ENCODE measurements at regions not wholly inside any gene's neighbourhood (a gene's known extent, or its start where the extent isn't known, plus 50 kb on each side); places are given as distances from the start of the nearest gene placed in this dataset.

DNA sequence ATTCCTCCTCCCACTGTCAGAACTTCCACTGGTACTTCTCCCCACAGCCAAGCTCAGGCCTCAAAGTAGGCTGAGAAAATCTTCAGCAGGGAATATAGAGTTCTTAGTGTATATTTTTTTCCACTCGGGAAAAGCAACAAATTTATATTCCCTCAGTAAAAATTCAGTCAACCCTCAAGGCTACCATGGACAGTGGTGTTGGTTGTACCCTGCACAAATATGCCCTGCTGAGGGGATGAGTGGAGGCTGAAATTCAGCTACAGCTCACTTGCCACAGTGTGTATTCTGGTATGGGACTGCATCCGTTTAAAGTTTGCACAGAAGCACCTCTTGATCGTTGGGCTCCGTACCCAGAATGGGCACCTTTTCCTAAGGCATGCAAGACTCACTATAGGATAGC lies 90.8 kb upstream of the LGALSL start:
- DNase-seq (ENCODE audit: low read depth), result no peak
- H3K4me3 ChIP-seq (ENCODE audit: low read depth, low read length), result no peak overlapping the region
- TF ChIP-seq, protein P1, sequence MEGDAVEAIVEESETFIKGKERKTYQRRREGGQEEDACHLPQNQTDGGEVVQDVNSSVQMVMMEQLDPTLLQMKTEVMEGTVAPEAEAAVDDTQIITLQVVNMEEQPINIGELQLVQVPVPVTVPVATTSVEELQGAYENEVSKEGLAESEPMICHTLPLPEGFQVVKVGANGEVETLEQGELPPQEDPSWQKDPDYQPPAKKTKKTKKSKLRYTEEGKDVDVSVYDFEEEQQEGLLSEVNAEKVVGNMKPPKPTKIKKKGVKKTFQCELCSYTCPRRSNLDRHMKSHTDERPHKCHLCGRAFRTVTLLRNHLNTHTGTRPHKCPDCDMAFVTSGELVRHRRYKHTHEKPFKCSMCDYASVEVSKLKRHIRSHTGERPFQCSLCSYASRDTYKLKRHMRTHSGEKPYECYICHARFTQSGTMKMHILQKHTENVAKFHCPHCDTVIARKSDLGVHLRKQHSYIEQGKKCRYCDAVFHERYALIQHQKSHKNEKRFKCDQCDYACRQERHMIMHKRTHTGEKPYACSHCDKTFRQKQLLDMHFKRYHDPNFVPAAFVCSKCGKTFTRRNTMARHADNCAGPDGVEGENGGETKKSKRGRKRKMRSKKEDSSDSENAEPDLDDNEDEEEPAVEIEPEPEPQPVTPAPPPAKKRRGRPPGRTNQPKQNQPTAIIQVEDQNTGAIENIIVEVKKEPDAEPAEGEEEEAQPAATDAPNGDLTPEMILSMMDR (IDR thresholded peaks at IDR 0.05; ENCODE audit: insufficient read depth, low read depth, low read length, missing control alignments), result no peak

GRCh38 chr2:64363848-64364247 lies 90.1 kb upstream of the LGALSL start:
- no peak for DNase-seq (ENCODE audit: low read depth)
- TF ChIP-seq, protein P1 (IDR thresholded peaks at IDR 0.05; ENCODE audit: insufficient read depth, low read depth, low read length, missing control alignments), result peak; percentile 11
- H3K4me3 ChIP-seq (ENCODE audit: low read depth, low read length), result no peak overlapping the region

- H3K4me3 ChIP-seq (ENCODE audit: low read depth, low read length), result no peak overlapping the region
- TF ChIP-seq, protein P1 (IDR thresholded peaks at IDR 0.05; ENCODE audit: insufficient read depth, low read depth, low read length, missing control alignments), result no peak
- DNase-seq (ENCODE audit: low read depth), result no peak
These were observed 86.3 kb upstream of the LGALSL start for GRCh38 chr2:64367444-64368232.

GRCh38 chr2:64369706-64370105 lies 84.3 kb upstream of the LGALSL start:
- TF ChIP-seq, protein P1 (IDR thresholded peaks at IDR 0.05; ENCODE audit: insufficient read depth, low read depth, low read length, missing control alignments), result no peak
- no peak for DNase-seq (ENCODE audit: low read depth)
- no peak overlapping the region for H3K4me3 ChIP-seq (ENCODE audit: low read depth, low read length)

DNA sequence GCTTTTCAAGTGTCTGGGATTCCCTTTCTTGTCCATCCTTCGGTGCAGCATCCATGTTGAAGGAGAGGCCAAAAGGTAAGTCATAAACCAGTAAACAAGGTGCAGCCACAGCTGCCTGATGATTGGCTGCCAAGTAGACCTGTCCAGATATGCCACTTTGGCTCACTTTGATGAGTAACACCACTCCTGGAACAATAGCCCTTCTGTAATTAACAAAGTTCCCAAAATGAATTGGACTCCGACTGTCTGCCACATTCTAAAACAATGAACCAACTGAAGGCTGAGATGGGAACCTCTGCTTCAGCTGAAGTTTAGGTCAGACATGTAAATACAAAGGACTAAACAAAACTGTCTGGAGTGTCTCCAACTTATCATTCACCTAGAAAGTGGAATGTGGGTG lies 82.2 kb upstream of the LGALSL start:
- TF ChIP-seq, protein P1 (IDR thresholded peaks at IDR 0.05; ENCODE audit: insufficient read depth, low read depth, low read length, missing control alignments), result no peak
- DNase-seq (ENCODE audit: low read depth), result no peak
- no peak overlapping the region for H3K4me3 ChIP-seq (ENCODE audit: low read depth, low read length)

DNA sequence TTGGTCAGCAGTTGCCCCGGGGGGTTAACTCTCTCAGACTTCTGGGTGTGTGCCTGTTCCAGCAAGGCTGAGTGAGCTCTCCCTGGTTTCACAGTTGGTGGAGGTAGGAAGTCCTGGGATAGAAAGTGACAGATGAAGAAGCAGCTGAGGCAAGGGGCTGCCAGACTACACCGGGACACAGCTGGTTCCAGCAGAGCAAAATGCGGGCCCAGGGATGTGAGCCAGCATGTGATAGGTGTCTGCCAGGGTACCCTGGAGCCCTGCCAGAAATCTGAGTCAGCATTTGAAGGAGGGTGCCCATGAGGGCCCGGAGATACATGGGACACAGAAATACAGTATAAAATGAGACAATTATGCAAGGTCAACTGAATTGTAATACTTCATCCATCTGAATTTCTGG lies 79.3 kb upstream of the LGALSL start:
- no peak overlapping the region for H3K4me3 ChIP-seq (ENCODE audit: low read depth, low read length)
- TF ChIP-seq, protein P1 (IDR thresholded peaks at IDR 0.05; ENCODE audit: insufficient read depth, low read depth, low read length, missing control alignments), result no peak
- no peak for DNase-seq (ENCODE audit: low read depth)

DNA sequence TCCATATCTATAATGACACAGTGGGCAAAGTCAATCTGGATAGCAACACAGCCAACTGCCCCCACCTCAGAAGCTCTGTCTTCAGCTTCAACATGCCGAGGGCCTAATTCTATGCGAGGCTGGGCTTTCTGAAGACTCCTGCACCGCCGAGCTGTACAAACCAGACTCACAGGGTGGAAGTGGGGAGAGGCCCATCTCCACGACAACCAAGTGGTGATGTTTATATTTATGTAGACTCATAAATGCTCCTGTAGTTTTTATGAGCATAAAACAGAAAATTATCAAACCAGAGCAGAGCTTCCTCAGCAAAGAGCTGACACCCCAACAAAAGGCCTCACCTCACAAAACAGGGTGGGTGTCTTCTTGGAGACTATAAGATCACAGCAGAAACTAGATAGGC lies 77.0 kb upstream of the LGALSL start:
- TF ChIP-seq, protein P1 (IDR thresholded peaks at IDR 0.05; ENCODE audit: insufficient read depth, low read depth, low read length, missing control alignments), result no peak
- no peak for DNase-seq (ENCODE audit: low read depth)
- no peak overlapping the region for H3K4me3 ChIP-seq (ENCODE audit: low read depth, low read length)

Measured in GM12865 (cell line).